COLO668 (cell line): ENCODE measurements at regions not wholly inside any gene's neighbourhood (a gene's known extent, or its start where the extent isn't known, plus 50 kb on each side); places are given as distances from the start of the nearest gene placed in this dataset.
"Not testable (repeated sequence)": the region's sequence is repeated elsewhere in the genome, so short reads cannot be mapped to it uniquely, and the experiment has no call there.

Experiments used
- DNase-seq: peaks from one replicate; lab custom pipeline; 2025; ENCODE audit not compliant: unreplicated experiment; lab: John Stamatoyannopoulos, UW

DNA sequence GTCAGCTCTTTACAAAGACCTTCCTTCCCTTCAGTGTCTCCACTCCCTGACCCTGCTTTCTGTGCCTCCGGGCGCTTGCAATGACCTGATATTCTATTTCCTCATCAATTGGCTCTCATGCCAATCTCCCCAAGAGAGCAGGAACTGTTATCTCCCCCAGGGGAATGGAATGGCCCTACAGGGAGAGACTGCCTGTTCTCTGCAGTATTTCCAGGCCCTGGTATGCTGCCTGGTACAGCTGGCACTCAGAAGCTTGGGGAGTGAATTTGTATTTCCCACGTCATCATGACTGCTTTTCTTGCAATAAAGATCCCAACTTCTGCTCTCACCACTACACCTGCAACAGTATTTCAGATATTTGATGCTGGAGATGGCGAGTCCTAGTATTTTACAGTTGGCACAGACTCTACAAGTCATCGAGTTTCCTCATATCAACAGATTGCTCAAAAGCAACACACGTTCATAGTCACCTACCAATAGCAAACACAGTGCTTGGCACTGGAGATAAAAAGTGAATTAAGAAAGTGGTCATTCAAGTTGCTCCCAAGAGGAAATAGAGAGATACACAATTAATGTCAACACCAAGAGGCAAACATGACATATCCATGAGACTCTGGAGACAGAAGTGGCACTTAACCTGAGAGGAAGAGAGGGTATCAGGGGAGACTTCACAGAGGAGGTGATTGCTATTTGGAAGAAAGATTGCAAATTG, 90.5 kb upstream of the EGFL6 start:
- no peak for DNase-seq

DNA sequence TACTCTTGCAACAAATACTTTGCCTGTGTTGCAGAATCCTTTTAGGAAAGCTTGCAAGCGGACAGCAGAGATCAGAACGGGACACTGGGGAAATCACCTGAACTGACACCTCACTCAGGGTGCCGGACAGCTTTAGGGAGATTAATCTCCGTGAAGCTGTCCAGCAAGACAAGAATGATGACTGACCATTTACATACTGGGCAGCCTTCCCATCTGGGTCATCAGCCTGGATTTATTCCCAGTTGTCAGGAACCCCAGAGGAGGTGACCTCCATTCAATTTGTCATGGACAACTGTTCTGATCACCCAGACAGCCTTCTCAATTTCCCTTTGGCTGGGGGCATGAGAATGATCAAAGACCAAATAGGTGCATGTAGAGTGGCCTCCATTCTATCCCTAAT, 93.0 kb upstream of the EGFL6 start:
- DNase-seq: no peak

DNA sequence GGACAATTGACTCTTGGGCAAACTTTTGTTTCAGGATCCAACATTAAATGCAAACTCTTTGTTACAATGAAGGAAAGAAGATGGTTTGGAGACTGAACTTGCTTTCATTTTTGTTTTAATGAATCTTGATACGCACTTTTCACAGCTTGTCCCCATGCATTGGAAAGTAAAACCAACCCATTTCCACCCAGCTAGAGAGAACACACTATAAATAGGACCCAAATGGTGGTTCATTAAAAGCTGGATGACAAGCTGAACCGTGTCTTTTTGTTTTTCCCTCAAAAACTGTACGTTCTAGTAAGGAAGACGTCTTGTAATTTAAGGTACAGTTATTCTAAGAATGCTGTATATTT, 95.3 kb upstream of the EGFL6 start:
- no peak for DNase-seq

DNA sequence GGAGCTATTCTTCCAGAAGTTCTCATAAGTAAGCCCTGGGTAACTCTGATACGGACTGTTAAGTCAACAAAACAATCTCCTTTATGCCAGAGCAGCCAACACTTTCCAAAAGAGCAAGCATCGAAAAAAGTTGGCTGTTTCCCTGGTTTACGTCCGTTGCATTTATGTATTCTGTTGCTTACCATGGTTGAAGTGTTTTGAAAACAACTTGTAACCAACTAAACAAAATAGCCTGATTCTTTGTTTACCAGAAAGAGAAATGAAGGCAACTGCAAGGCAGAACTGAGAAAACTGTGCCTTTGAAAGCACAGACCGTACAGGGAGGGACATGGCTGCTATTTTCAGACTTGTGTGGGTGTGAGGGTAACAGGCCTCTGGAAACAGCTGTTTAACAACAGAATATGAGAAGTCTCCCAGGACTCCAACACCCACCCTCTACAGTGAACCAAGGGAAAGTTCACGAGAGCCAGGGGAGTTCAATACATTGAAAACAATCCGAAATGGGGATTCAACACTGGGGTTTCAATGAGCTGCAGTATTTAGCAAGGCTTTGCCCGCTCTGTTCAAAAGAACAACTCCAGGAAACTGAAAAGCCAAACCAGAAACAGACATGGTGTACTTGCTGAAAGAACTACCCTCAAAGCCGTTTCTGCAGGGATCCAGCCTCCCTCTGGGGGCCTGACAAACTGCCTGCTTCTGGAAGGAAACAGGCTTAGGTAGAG, 95.8 kb upstream of the EGFL6 start:
- no peak for DNase-seq

DNA sequence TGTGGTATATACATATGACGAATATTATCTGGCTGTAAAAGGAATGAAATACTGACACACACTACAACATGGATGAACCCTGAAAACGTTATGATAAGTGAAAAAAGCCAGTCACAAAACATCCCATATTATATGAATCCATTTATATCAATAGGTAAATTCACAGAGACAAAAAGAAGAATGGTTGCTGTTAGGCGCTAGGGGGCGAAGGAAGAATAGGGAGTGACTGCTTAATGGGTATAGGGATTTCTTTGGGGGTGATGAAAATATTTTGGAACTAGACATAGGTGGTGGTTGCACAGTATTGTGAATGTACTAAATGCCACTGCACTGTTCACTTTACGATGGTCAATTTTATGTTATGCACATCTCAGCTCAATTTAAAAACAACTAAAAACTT, 96.4 kb upstream of the EGFL6 start:
- DNase-seq: no peak

DNA sequence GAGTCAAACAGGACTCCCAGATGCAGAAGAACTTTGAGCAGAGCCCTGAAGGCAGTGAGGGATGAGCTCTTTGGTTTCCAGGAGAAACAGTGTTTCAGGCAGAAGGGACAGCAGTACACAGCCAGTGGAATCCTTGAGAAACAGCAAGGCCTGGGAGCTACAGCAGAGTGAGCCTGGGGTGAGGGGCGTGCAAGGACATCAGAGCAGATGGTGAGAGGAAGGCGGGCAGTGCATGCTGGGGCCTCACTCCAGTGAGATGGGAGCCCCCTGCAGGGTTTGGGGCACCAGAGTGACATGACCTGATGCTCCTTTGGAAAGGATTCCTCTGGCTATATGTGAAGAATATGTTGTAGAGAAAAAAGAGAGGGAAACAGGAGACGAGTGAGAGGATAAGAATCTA, 98.1 kb upstream of the EGFL6 start:
- DNase-seq: no peak

DNA sequence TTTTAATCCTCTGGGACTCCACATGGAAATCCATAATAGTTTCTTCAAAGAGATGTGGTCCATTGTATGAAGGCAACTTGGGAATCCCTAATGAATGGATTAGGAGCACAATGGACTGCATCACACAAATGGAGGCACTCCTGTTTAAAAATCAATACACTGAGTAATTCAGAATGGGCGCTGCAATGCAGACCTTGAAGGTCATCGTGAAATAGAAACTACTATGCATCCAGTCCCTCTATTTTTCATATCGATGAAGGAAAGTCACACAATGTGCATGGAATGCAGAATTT, 98.8 kb upstream of the EGFL6 start:
- DNase-seq: no peak

DNA sequence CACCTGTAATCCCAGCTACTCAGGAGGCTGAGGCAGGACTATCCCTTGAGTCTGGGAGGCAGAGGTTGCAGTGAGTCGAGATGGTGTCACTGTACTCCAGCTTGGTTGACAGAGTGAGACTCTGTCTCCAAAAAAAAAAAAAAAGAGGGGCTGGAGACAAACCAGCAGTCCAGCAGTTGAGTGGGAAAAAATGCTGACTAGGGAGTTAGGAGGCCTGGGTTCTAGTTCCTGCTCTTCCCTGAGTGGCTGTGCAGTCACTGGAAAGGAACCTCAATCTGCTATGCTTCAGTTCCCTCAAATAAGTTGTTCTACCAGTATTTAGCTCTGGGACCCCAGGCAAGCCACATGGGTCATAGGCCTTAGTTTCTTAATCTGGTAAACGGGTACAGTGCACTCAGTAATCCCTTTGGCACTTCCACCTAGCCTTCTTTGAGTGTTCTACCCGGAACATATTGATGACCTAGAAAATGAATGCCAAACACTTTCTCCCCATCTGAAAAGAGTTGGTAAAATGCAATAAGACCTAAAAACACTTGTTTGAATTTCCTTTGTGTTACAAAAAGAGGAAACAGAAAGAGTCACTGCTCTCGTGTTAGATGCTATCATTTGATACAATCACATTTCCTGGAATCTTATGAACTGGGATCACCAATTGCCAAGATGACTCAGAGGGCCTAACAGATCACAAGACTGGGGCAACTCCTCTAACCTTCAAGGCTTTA, 99.3 kb upstream of the EGFL6 start:
- DNase-seq: no peak

DNA sequence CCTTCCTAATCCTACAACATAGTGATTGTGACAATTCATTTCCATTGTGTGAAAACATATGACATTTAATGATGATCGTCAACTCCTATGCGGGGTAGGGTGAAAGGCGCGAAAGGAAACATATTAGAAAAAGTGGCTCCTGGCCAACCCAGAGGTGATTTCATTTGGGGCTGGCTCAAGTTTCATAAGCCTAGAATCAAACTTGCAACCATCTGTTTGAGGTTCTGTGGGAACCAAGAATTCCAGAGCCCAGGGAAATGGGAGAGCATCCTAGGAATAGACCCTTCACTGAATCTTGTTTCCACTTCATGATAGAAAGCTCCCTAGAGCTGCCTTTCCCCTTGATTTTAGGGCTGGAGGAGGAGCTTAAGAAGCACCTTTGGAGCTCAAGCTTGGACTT, 101.3 kb upstream of the EGFL6 start:
- DNase-seq: no peak

DNA sequence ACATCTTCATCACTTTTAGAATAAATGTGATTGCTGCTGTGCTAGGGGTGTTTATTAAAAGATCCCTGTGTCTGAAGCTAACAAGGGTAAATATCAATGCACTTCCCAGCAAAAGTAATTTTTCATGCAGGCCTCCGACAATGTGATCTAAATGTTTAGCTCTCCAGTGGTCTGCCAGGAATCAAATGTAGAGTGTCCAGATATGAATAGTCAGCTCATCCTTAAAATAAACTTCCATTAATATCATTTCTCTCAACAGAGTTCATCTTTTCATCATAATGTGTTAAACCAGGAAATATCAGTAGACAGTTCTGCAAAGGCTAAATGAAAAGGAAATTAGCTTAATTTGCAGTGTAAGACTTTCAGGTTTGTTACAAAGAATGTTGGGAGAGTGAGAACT, 102.2 kb upstream of the EGFL6 start:
- no peak for DNase-seq

DNA sequence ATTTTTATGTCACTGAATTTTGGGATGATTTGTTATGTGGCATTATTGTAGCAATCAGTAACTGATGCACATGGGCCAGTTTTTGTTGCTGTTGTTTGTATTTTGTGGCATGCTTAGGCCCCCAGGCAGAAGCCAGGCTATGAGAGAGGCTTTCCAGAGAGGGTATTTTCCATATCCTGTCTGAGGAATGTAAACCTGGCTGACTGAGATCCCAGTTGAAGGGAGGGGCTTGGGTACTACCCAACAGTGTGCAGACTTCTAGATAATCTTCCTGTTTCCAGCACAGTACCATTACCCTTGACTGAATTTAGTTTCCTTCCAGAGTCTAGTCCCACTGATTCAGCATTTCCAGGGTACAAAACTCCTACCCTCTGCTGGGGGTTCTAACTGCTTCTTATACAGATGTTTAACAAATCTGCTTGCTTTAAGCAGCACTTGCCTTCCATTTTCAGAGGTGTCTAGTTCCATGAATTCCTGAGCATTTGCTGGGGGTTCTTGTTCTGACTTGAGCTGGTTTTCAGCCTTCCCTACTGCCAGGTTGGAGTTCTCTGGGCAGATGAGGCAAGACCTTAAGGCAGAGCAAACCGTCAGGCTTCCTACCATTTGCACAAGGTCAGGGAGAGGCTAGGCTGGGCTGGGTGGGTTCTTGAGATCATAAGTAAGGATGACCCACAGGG, 104.7 kb upstream of the EGFL6 start:
- no peak for DNase-seq

DNA sequence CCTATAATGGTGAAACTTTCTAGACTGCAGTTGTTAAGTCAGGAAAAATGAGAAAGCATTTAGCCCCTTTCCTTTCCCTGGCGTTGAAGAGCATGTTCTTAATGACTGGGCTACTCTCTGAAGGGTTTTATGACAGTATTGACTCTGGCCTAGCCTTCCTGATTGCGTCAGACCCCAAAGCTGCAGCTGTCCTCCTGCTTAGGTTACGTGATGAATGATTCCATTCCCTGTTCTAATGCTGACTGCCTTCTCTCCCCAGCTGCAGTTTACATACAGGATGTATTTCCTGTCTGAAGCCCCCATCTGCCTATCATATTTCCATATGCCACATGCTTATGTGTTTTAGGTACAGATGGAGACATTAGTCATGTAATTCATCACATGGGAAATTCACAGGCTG, 105.8 kb upstream of the EGFL6 start:
- peak; percentile 75 for DNase-seq

DNA sequence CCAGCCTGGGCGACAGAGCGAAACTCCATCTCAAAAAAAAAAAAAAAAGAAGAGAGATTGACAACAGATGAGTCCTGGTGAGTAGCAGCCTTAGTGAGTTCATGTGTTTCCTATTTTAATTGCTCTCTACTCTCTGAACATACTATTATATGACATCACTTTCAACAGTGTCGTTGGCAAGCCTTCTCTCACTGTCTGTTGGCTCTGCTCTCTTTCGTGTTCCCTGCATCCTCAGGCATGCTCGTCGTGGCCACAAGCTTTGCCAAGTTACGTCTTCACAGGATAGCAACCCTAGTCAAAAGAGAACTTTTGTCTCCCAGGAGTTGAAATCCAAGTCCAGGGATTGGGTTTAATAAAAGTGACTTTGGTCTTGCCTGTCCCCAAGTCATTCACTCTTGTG, 117.1 kb upstream of the EGFL6 start:
- no peak for DNase-seq

DNA sequence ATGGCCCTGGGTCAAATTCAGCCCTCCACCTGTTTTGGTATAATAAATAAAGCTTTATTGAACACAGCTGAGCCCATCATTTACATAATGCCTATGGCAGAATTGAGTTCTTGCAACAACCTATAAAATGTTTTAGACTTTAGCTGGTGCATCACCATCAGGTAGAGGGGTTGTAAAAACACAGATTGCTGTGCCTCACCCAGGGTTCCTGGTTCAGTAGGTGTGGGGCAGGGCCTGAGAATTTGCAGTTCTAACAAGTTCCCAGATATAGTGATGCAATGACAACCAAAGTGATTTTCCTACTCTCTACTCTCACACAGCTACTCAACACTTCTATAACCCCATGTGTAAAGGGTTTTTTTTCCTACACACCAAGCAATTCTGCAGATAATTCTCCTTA, 120.0 kb upstream of the EGFL6 start:
- DNase-seq: no peak

DNA sequence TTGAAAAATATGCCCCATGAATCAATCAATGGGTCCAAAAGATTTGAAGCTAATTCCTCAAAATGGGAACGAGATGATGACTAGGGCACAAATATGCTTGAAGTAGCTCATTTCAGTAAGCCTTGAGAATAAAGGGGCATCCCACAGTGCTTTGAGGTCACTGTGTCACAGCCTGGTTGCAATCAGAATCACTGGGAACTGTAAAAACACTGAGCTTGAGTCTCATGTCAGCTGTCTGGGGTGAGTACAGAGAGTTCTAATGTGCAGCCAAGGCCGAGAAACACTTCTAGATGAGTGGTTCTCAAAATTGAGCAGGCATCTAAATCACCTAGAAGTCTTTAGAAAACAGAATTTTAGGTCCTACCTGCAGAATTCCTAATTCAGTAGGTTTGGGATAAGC, 120.5 kb upstream of the EGFL6 start:
- DNase-seq: no peak

DNA sequence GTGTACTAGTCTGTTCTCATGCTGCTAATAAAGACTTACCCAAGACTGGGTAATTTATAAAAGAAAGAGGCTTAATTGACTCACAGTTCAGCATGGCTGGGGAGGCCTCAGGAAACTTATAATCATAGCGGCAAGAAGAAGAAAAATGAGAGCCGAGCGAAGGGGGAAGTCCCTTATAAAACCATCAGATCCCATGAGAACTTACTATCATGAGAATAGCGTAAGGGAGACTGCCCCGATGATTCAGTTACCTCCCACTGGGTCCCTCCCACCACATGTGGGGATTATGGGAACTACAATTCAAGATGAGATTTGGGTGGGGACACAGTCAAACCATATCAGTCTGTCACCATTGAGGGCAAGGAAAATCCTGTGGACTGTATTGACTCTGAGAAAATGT, 121.8 kb upstream of the ATXN3L start:
- DNase-seq: not testable (repeated sequence)

DNA sequence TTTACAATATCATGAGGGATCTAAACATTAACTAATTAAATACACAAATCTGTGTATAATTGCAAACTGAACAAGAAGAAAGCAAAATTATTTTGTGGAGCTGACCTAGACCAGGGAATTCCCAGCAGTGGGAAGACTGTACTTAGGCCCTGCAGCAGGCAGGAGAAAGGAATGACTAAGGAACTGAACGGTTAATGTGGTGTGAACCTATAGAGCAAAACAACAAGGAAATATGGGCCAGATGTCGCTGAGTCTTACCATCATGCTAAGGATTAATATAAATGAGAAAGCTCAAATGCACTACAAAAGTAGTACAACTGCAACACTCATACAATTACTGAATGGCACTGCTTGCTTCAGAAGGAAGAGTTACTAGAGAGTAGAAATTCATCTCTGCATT, 120.3 kb upstream of the ATXN3L start:
- no peak for DNase-seq

DNA sequence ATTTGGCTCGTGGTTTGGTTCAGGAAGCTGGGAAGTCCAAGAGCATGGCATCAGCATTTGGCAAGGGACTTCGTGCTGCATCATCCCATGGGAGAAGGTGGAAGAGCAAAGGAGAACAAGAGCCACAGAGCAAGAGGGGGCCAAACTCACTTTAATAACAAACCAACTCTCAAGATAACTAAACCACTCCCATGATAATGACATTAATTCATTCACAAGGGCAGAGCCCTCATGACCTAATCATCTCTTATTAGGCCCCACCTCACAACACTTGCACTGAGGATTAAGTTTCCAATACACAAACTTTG, 113.4 kb upstream of the ATXN3L start:
- no peak for DNase-seq

DNA sequence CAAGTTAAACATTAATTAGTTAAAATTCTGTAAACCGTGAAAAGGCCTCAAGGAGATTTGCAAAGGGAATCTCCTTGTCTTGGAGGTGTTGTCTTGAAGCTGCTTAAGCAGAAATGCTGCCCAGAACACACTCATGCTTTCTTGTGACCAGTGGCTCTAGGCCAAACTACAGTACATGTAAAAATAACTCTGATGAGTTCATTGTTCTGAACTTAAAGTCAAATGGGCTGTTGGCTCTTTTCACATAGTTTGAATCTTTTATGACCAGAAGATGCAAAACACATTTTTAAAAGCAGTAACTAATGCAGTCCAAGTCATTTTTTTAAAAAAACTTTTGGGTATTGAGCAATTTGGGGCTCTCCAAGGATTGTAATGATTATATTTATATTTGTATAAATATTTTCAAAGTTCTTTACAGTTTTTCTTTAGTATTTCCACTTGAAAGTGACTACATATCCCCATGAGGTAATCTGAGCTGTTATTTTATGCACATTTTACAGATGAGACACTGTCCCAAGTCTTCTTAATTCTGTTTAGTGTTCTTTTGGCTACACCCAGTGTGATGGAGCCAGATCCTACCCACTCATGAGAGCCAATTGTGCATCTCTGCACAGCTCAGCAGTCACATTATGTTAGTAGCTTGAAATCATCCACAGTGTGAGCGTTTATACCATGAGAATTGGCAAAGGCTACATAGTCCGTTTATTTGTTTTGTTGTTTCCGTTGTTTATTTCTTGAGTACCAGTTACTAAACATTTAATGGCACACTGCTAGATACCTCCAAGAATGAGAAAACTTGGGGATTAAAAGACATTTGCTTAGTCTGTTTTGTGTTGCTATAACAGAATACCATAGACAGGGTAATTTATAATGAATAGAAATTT, 112.8 kb upstream of the ATXN3L start:
- no peak for DNase-seq

DNA sequence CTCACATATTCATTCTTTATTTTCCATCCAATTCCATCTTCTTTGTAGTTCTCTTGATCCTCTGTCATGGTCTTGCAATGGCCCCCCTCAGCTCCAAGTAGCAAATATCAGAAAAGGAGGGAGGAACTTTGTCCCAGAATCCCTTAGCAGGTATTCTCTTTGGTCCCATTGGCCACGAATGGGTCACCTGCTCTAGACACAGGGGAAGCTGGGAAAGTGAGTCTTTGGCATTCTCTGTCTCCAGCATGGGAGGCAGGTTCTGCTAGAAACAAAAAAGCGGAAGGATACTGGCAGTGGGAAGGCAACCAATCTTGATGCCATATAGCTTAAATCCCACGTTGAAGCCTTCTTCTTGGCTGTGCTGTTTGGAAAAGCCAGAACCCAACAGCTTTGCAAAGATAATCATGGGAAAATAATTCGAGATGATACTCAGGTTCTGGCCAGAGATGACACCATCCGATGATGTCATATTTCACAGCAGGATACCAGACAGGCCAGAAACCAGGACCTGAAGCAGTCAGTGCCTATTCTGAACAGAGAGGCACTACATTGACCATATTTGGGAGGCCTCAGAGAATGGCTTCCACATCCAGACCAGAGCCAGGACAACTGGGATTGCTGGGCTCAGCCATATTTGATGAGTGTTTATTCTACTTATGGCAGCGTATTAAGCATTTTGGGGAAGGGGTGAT, 110.4 kb upstream of the ATXN3L start:
- no peak for DNase-seq
